A673 (cell line): ENCODE measurements at regions not wholly inside any gene's neighbourhood (a gene's known extent, or its start where the extent isn't known, plus 50 kb on each side); places are given as distances from the start of the nearest gene placed in this dataset.

Experiments used
- BruUV-seq: library from RNA; stranded (reverse); fragments of 400-500 nt; replicated peaks from 2 replicates; lab custom pipeline; 2021; lab: Mats Ljungman, UMichigan
- CTCF ChIA-PET: fragments of 300-600 bp; sonication (Branson Sonifier 250); formaldehyde crosslinking; loops from one replicate; lab custom pipeline; 2022; ENCODE audit warnings: antibody characterized with exemption; lab: Charles Lee
- POLR2A ChIA-PET: fragments of 300-600 bp; sonication (Branson Sonifier 250); formaldehyde crosslinking; loops from one replicate; lab custom pipeline; 2022; ENCODE audit warnings: antibody characterized with exemption; ENCODE audit not compliant: low non-redundant PET; lab: Charles Lee
- DNase-seq: peaks from one replicate; pipeline ENCODE4 v3.0.0-alpha.2; 2015; ENCODE audit warnings: low spot score
- H3K27ac ChIP-seq: fragments of 200-600 bp; sonication (generic); 2 replicates; pipeline ENCODE4 v1.5.1; 2016; ENCODE audit warnings: mixed run types, low read depth, mild to moderate bottlenecking, mixed read lengths, antibody characterized with exemption, low read length; ENCODE audit not compliant: poor library complexity, severe bottlenecking
- H3K27me3 ChIP-seq: fragments of 200-600 bp; sonication (generic); replicated peaks from 2 replicates; pipeline ENCODE4 v1.6.1; 2017; ENCODE audit warnings: mixed run types, low read depth, mild to moderate bottlenecking, mixed read lengths, antibody characterized with exemption, low read length; ENCODE audit not compliant: insufficient read depth, poor library complexity
- H3K36me3 ChIP-seq: fragments of 200-600 bp; sonication (generic); 2 replicates; pipeline ENCODE4 v1.6.1; 2016; ENCODE audit warnings: mixed run types, mild to moderate bottlenecking, mixed read lengths, antibody characterized with exemption, low read length; ENCODE audit not compliant: insufficient read depth, poor library complexity, severe bottlenecking
- H3K4me1 ChIP-seq: fragments of 200-600 bp; sonication (generic); 2 replicates; pipeline ENCODE4 v1.6.1; 2017; ENCODE audit warnings: mixed run types, mild to moderate bottlenecking, mixed read lengths, antibody characterized with exemption, low read length; ENCODE audit not compliant: insufficient read depth, poor library complexity, severe bottlenecking
- H3K4me3 ChIP-seq: fragments of 200-600 bp; sonication (generic); 2 replicates; pipeline ENCODE4 v1.5.1; 2016; ENCODE audit warnings: low read depth, mixed run types, mild to moderate bottlenecking, mixed read lengths, low read length; ENCODE audit not compliant: poor library complexity, severe bottlenecking
- H3K9me3 ChIP-seq: fragments of 200-600 bp; sonication (generic); 2 replicates; pipeline ENCODE4 v1.6.1; 2016; ENCODE audit warnings: mixed run types, low read depth, mild to moderate bottlenecking, mixed read lengths, antibody characterized with exemption, low read length; ENCODE audit not compliant: poor library complexity, severe bottlenecking
- CTCF ChIP-seq: fragments of 300-800, 200-600 bp; sonication (generic); conservative IDR thresholded peaks from 2 replicates; pipeline ENCODE4 v1.5.1; 2017; ENCODE audit warnings: low read depth, mild to moderate bottlenecking, antibody characterized with exemption, low read length, moderate library complexity, mixed read lengths
- EZH2 ChIP-seq: fragments of 200-600 bp; sonication (generic); IDR thresholded peaks from 2 replicates; pipeline ENCODE4 v1.6.1; 2017; ENCODE audit warnings: borderline replicate concordance, low read depth, mild to moderate bottlenecking, mixed read lengths, antibody characterized with exemption, low read length; ENCODE audit not compliant: poor library complexity, severe bottlenecking
- intact Hi-C: fragments of 100-400 bp; cut with micrococcal nuclease; formaldehyde crosslinking; loops from one replicate; pipeline ENCODE4 v1.10.0; 2022; ENCODE audit not compliant: unreplicated experiment

GRCh38 chr6:168134560-168135201 lies 55.7 kb upstream of the FRMD1 start:
- POLR2A ChIA-PET = no interaction called here

GRCh38 chr6:168133687-168134559 lies 54.9 kb upstream of the FRMD1 start:
- no peaks in the 10 kb centered on the region for H3K4me1 ChIP-seq
- intact Hi-C loops = loop anchor here (5.0 kb wide), 1 partner anchor 227 kb away; no protein-coding TSS in a partner anchor
- no peak overlapping the region for H3K4me3 ChIP-seq
- H3K27ac ChIP-seq = no peak overlapping the region
- TF ChIP-seq CTCF (no peak), EZH2 (no peak)
- no TSS peak for BruUV-seq
- no peaks in the 10 kb centered on the region for H3K36me3 ChIP-seq
- DNase-seq = no peak
- ChIA-PET CTCF (interaction anchor here (0.7 kb wide), 1 partner anchor 105 kb away, joined by 4 read pairs; no protein-coding TSS in a partner anchor), POLR2A (no interaction called here)
- no peaks in the 10 kb centered on the region for H3K27me3 ChIP-seq
- H3K9me3 ChIP-seq = no peaks in the 10 kb centered on the region

More at GRCh38 chr6:168134560-168135201, 55.7 kb upstream of the FRMD1 start:
- no peak for TF ChIP-seq CTCF
- no peak for TF ChIP-seq EZH2
- H3K27ac ChIP-seq = no peak overlapping the region
- no TSS peak for BruUV-seq
- H3K27me3 ChIP-seq = no peaks in the 10 kb centered on the region
- no peaks in the 10 kb centered on the region for H3K4me1 ChIP-seq
- DNase-seq = no peak
- H3K36me3 ChIP-seq = no peaks in the 10 kb centered on the region
- intact Hi-C loops = loop anchor here (5.0 kb wide), 1 partner anchor 227 kb away; no protein-coding TSS in a partner anchor
- CTCF ChIA-PET = no interaction called here
- no peak overlapping the region for H3K4me3 ChIP-seq
- no peaks in the 10 kb centered on the region for H3K9me3 ChIP-seq

GRCh38 chr6:168133168-168133561 lies 54.2 kb upstream of the FRMD1 start:
- ChIA-PET POLR2A (no interaction called here), CTCF (interaction anchor here (0.6 to 0.7 kb wide), 2 partner anchors 24 to 105 kb away, joined by 3 to 4 read pairs; no protein-coding TSS in a partner anchor)
- H3K36me3 ChIP-seq = no peaks in the 10 kb centered on the region
- intact Hi-C loops = loop anchor here (5.0 kb wide), 1 partner anchor 226 kb away; no protein-coding TSS in a partner anchor
- H3K4me3 ChIP-seq = no peak overlapping the region
- no peaks in the 10 kb centered on the region for H3K27me3 ChIP-seq
- TF ChIP-seq CTCF (no peak), EZH2 (no peak)
- no peak overlapping the region for H3K27ac ChIP-seq
- no TSS peak for BruUV-seq
- DNase-seq = no peak
- no peaks in the 10 kb centered on the region for H3K4me1 ChIP-seq
- no peaks in the 10 kb centered on the region for H3K9me3 ChIP-seq
